Heart left ventricle (tissue), 13 donors: ENCODE measurements at regions not wholly inside any gene's neighbourhood (a gene's known extent, or its start where the extent isn't known, plus 50 kb on each side); places are given as distances from the start of the nearest gene placed in this dataset.

Experiments
- CTCF ChIP-seq, 12 donors: fragments of 200-600 bp; sonication (generic) in 4 of 12; IDR thresholded peaks; one replicate each; pipeline versions ENCODE4 v1.5.0 to v1.8.0; 2018 to 2022; ENCODE audit warnings: antibody characterized with exemption in 12 of 12, mild to moderate bottlenecking in 5 of 12
- POLR2A ChIP-seq, 2 donors: fragments of 450-650 bp; IDR thresholded peaks; one replicate each; pipeline ENCODE4 v1.6.1; 2017; ENCODE audit warnings: antibody characterized with exemption in 2 of 2, mild to moderate bottlenecking in 2 of 2, moderate library complexity in 2 of 2
- donor health status: ischemic (EF 13 %, LVEDD 7.1; RV severe dilation, severe dysfunction).
- donor health status: DM: no; HTN: yes; CAD: no.
- donor health status: DM: no; HTN: no; CAD: no.
- donor health status: ischemic (EF 25% LVEDD 6.9; RV normal size, moderate dysfunction).
- donor health status: ischemic (EF 25% LVEDD 5.7; RV mildly dilated, moderate dysfunction).
- donor health status: ischemic (EF 35%, LVEDD 5.7; RV mildly dilated, moderate dysfunction).
- donor health status: nonischemic (EF 11% LVEDD 7.7; RV severe dilation, severe dysfunction).
- donor health status: DM: yes; HTN: yes; CAD: no.
- donor health status: PGD.
- donor health status: ischemic (EF 29% LVEDD 5.4; RV normal size, mild dysfunction).
- donor health status: nonischemic (EF 23%, LVEDD 6.1; RV moderate dilation, normal function).

- TF ChIP-seq CTCF (IDR thresholded peaks at IDR 0.05) (no peak), POLR2A (IDR thresholded peaks at IDR 0.05) (no peak)
Measured at GRCh38 chrX:113058634-113059033, 218.0 kb upstream of the AMOT start.
